OCI-LY1 (cell line): ENCODE measurements at regions not wholly inside any gene's neighbourhood (a gene's known extent, or its start where the extent isn't known, plus 50 kb on each side); places are given as distances from the start of the nearest gene placed in this dataset.

Experiments
- H2AFZ ChIP-seq: fragments of 200-600 bp; sonication (generic), shearing (Covaris generic); 2 replicates; pipeline ENCODE4 v1.6.0; 2014; ENCODE audit warnings: antibody characterized with exemption, mild to moderate bottlenecking, low read length
- H3F3A ChIP-seq: fragments of 200-600 bp; sonication (generic), shearing (Covaris generic); 2 replicates; pipeline ENCODE4 v1.6.0; 2014; ENCODE audit warnings: mild to moderate bottlenecking, antibody characterized with exemption, low read length, moderate library complexity; ENCODE audit not compliant: insufficient read depth
- H3K27ac ChIP-seq: fragments of 200-600 bp; sonication (generic); 2 replicates; pipeline ENCODE4 v1.5.1; 2014; ENCODE audit warnings: low read length, mixed run types, mild to moderate bottlenecking, low read depth; ENCODE audit not compliant: poor library complexity, severe bottlenecking
- H3K27me3 ChIP-seq: fragments of 200-600 bp; sonication (generic); 2 replicates; pipeline ENCODE4 v1.6.0; 2014; ENCODE audit warnings: antibody characterized with exemption, mild to moderate bottlenecking, low read length, moderate library complexity; ENCODE audit not compliant: insufficient read depth
- H3K36me3 ChIP-seq: fragments of 200-600 bp; sonication (generic); 2 replicates; pipeline ENCODE4 v1.6.1; 2014; ENCODE audit warnings: mild to moderate bottlenecking, antibody characterized with exemption, low read length, moderate library complexity, mixed read lengths; ENCODE audit not compliant: insufficient read depth
- H3K4me1 ChIP-seq: fragments of 200-600 bp; sonication (generic); 2 replicates; pipeline ENCODE4 v1.5.1; 2014; ENCODE audit warnings: mild to moderate bottlenecking, low read length, moderate library complexity; ENCODE audit not compliant: insufficient read depth, severe bottlenecking
- H3K4me2 ChIP-seq: fragments of 200-600 bp; sonication (generic), shearing (Covaris generic); 2 replicates; pipeline ENCODE4 v1.6.1; 2014; ENCODE audit warnings: low read length
- H3K4me3 ChIP-seq: fragments of 200-600 bp; sonication (generic); 2 replicates; pipeline ENCODE4 v1.5.1; 2014; ENCODE audit warnings: low read length, low read depth, mild to moderate bottlenecking, mixed read lengths; ENCODE audit not compliant: poor library complexity, severe bottlenecking
- H3K79me2 ChIP-seq: fragments of 200-600 bp; shearing (Covaris generic); 2 replicates; pipeline ENCODE4 v1.6.1; 2016; ENCODE audit warnings: mixed run types, low read length, mixed read lengths; ENCODE audit not compliant: insufficient read depth
- H3K9ac ChIP-seq: fragments of 200-600 bp; sonication (generic), shearing (Covaris generic); 2 replicates; pipeline ENCODE4 v1.6.1; 2014; ENCODE audit warnings: mild to moderate bottlenecking, low read length, mixed read lengths
- H3K9me2 ChIP-seq: fragments of 200-600 bp; sonication (generic), shearing (Covaris generic); 2 replicates; pipeline ENCODE4 v1.6.1; 2014; ENCODE audit warnings: low read depth, mild to moderate bottlenecking, low read length, mixed read lengths
- H3K9me3 ChIP-seq: fragments of 200-600 bp; shearing (Covaris generic); 2 replicates; pipeline ENCODE4 v1.6.1; 2014; ENCODE audit warnings: low read length, mixed read lengths
- H4K20me1 ChIP-seq: fragments of 200-600 bp; sonication (generic), shearing (Covaris generic); 2 replicates; pipeline ENCODE4 v1.6.0; 2016; ENCODE audit warnings: mild to moderate bottlenecking, low read length; ENCODE audit not compliant: insufficient read depth
- EZH2 ChIP-seq: fragments of 200-600 bp; sonication (generic), shearing (Covaris generic); IDR thresholded peaks from 2 replicates; pipeline ENCODE4 v1.8.0; 2017; ENCODE audit warnings: borderline replicate concordance, mixed run types, mild to moderate bottlenecking, antibody characterized with exemption, low read length, moderate library complexity, mixed read lengths
- TF ChIP-seq, protein P1 (sequence below): fragments of 200-600 bp; sonication (generic), shearing (Covaris generic); IDR thresholded peaks from 2 replicates; pipeline ENCODE4 v1.5.1; 2017; ENCODE audit warnings: mild to moderate bottlenecking, antibody characterized with exemption, low read length, moderate library complexity, mixed read lengths

GRCh38 chr3:176930942-176931341 is 266.3 kb downstream of the TBL1XR1 start:
- no peaks in the 10 kb centered on the region for H3K27me3 ChIP-seq
- no peaks in the 10 kb centered on the region for H3K36me3 ChIP-seq
- no peak overlapping the region for H2AFZ ChIP-seq
- no peak overlapping the region for H3K4me3 ChIP-seq
- no peak overlapping the region for H3K9ac ChIP-seq
- no peaks in the 10 kb centered on the region for H3K9me2 ChIP-seq
- no peaks in the 10 kb centered on the region for H3K4me1 ChIP-seq
- no peaks in the 10 kb centered on the region for H4K20me1 ChIP-seq
- no peak overlapping the region for H3K4me2 ChIP-seq
- H3F3A ChIP-seq = no peaks in the 10 kb centered on the region
- H3K9me3 ChIP-seq = no peaks in the 10 kb centered on the region
- no peak for TF ChIP-seq EZH2
- no peaks in the 10 kb centered on the region for H3K79me2 ChIP-seq
- H3K27ac ChIP-seq = no peak overlapping the region

DNA sequence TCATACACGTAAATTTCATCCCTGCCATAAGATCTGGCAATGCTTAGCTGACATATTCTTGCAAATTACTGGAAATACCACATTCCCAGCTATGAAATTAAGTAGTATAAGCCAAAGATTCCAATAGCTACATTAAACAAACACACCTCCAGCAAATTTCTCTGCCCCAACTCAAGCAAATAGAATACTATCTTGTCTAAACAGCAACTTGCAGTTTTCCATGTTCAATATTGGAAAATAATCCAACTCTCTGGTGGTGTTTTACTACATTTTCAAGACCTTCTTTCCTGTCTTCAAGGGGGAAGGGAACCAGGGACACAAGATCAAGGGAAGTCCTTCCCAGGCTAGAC is 268.7 kb downstream of the TBL1XR1 start:
- no peak overlapping the region for H3K4me3 ChIP-seq
- no peak overlapping the region for H2AFZ ChIP-seq
- H3K27me3 ChIP-seq = no peaks in the 10 kb centered on the region
- H3F3A ChIP-seq = no peaks in the 10 kb centered on the region
- no peaks in the 10 kb centered on the region for H3K9me2 ChIP-seq
- no peaks in the 10 kb centered on the region for H3K9me3 ChIP-seq
- H4K20me1 ChIP-seq = no peaks in the 10 kb centered on the region
- no peaks in the 10 kb centered on the region for H3K79me2 ChIP-seq
- no peak for TF ChIP-seq EZH2
- TF ChIP-seq, protein P1, sequence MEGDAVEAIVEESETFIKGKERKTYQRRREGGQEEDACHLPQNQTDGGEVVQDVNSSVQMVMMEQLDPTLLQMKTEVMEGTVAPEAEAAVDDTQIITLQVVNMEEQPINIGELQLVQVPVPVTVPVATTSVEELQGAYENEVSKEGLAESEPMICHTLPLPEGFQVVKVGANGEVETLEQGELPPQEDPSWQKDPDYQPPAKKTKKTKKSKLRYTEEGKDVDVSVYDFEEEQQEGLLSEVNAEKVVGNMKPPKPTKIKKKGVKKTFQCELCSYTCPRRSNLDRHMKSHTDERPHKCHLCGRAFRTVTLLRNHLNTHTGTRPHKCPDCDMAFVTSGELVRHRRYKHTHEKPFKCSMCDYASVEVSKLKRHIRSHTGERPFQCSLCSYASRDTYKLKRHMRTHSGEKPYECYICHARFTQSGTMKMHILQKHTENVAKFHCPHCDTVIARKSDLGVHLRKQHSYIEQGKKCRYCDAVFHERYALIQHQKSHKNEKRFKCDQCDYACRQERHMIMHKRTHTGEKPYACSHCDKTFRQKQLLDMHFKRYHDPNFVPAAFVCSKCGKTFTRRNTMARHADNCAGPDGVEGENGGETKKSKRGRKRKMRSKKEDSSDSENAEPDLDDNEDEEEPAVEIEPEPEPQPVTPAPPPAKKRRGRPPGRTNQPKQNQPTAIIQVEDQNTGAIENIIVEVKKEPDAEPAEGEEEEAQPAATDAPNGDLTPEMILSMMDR = no peak
- H3K36me3 ChIP-seq = no peaks in the 10 kb centered on the region
- H3K4me1 ChIP-seq = no peaks in the 10 kb centered on the region
- no peak overlapping the region for H3K9ac ChIP-seq
- H3K27ac ChIP-seq = no peak overlapping the region
- H3K4me2 ChIP-seq = no peak overlapping the region

- Histone ChIP-seq H4K20me1 (no peaks in the 10 kb centered on the region), H3K4me3 (no peak overlapping the region), H3K36me3 (no peaks in the 10 kb centered on the region), H3F3A (no peaks in the 10 kb centered on the region), H3K9ac (no peak overlapping the region), H3K9me3 (no peaks in the 10 kb centered on the region), H3K27me3 (no peaks in the 10 kb centered on the region), H3K9me2 (no peaks in the 10 kb centered on the region), H3K4me1 (no peaks in the 10 kb centered on the region), H3K79me2 (no peaks in the 10 kb centered on the region), H2AFZ (no peak overlapping the region), H3K27ac (no peak overlapping the region), H3K4me2 (no peak overlapping the region)
- TF ChIP-seq EZH2 = no peak
- TF ChIP-seq, protein P1 = no peak
Observed at GRCh38 chr3:176927706-176928581, 269.3 kb downstream of the TBL1XR1 start.

GRCh38 chr3:176927280-176927679 is 270.0 kb downstream of the TBL1XR1 start:
- H3K9me2 ChIP-seq = no peaks in the 10 kb centered on the region
- no peak overlapping the region for H3K9ac ChIP-seq
- TF ChIP-seq, protein P1 = no peak
- TF ChIP-seq EZH2 = no peak
- no peak overlapping the region for H3K4me3 ChIP-seq
- H3K4me2 ChIP-seq = no peak overlapping the region
- H3K36me3 ChIP-seq = no peaks in the 10 kb centered on the region
- no peaks in the 10 kb centered on the region for H3K79me2 ChIP-seq
- no peaks in the 10 kb centered on the region for H3K4me1 ChIP-seq
- H3K27ac ChIP-seq = no peak overlapping the region
- H4K20me1 ChIP-seq = no peaks in the 10 kb centered on the region
- H3F3A ChIP-seq = no peaks in the 10 kb centered on the region
- no peaks in the 10 kb centered on the region for H3K27me3 ChIP-seq
- no peaks in the 10 kb centered on the region for H3K9me3 ChIP-seq
- no peak overlapping the region for H2AFZ ChIP-seq
